HG03135 (cell line): ENCODE measurements at regions not wholly inside any gene's neighbourhood (a gene's known extent, or its start where the extent isn't known, plus 50 kb on each side); places are given as distances from the start of the nearest gene placed in this dataset.
"Not testable (repeated sequence)": the region's sequence is repeated elsewhere in the genome, so short reads cannot be mapped to it uniquely, and the experiment has no call there.

Source experiments
- ATAC-seq: cut with Tn5 transposase; IDR thresholded peaks from one replicate; pipeline ENCODE4 v1.9.1; 2021; ENCODE audit warnings: mild to moderate bottlenecking, moderate library complexity; ENCODE audit not compliant: unreplicated experiment

- no peak for ATAC-seq
Observed at GRCh38 chr2:16034975-16035746, 94.8 kb downstream of the MYCN start.

DNA sequence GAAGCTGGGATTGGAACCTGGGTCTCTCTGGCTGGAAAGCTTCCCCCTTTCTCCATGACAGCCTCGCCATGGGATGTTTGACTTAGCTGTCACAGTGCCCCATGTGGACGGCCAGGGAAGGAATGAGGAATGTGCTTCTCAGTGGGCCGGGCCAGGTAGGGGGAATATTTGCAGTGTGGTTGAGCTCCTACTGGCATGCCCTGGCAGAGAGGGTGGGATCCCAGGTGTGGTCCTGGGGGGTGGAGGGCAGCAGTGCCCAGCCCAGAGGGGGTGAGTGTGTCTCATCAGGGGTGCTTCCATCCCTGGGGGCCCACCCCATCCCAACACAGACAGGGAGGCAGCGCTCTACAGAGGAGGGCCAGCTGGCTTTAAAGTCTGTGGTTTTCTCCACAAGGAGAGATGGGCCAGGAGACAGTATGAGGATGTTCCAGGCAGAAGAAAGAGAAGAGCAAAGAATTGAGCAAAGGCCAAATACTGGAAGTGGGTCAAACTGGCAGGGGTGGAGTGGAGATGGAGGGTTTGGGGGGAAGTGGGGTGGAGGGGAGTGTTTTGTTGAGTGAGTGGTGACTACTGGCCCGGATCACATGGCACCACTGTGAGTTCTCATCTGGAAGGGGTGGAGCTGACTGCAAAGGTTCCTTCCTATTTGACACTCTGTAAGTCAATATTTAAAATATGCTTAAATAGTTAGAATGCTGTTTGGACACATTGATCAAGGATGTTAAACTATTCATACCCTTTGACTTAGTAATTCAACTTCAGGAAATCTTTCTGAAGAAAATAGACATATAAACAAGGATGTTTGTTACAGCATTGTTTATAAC, 94.0 kb downstream of the MYCN start:
- ATAC-seq = no peak

DNA sequence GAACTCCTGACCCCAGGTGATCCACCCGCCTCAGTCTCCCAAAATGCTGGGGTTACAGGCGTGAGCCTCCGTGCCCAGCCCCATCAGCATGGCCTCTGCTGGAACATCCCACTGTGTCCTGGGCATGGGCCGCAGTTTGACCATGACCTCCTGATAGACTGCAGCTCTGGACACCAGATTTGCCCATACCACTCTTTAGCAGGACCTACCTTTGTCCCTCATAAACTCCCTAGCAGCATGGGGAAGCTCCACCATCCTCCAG, 92.6 kb downstream of the MYCN start:
- ATAC-seq = no peak

DNA sequence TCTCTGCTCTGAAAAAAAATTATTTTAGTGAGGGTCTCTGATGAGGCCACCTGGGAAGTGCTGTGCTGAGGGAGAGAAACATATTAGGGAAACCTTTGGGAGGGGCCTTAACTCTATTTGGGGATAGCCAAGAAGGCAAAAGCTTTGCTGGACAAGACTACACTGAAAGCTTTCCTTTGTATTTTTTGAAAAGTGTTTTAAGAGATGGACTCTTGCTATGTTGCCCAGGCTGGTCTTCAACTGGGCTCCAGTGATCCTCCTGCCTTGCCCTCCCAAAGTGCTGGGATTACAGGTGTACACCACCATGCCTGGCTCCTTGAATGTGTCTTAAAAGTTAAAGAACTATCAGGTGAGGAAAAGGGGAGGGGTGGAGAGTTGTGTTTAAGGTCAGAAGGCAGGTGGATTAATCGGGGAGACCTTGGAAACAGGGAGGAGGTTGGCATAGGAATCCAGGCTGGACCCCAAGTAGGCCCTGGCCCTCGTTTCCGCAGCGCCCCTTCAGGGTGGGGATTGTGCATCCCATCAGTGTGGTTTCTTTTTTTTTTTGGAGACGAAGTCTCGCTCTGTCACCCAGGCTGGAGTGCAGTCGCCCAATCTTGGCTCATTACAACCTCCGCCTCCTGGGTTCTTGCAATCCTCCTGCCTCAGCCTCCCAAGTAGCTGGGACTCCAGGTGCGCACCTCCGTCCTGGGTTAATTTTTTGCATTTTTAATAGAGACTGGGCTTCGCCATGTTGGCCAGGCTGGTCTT, 92.1 kb downstream of the MYCN start:
- no peak for ATAC-seq

DNA sequence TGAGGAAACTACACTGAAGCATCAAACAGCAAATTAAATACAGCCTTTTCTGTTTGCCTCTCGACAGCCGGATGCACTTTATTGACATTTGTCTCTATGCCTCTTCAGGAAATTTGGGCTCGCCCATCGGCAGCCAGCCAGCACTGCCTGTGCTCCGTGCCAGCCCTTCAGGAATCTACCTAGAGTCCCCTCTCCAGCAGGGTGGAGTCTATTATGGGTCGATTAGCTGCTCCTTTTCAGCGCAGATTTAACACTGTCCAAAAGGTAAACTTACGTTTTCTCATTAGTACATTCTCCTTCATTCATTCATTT, 91.5 kb downstream of the MYCN start:
- ATAC-seq = no peak

DNA sequence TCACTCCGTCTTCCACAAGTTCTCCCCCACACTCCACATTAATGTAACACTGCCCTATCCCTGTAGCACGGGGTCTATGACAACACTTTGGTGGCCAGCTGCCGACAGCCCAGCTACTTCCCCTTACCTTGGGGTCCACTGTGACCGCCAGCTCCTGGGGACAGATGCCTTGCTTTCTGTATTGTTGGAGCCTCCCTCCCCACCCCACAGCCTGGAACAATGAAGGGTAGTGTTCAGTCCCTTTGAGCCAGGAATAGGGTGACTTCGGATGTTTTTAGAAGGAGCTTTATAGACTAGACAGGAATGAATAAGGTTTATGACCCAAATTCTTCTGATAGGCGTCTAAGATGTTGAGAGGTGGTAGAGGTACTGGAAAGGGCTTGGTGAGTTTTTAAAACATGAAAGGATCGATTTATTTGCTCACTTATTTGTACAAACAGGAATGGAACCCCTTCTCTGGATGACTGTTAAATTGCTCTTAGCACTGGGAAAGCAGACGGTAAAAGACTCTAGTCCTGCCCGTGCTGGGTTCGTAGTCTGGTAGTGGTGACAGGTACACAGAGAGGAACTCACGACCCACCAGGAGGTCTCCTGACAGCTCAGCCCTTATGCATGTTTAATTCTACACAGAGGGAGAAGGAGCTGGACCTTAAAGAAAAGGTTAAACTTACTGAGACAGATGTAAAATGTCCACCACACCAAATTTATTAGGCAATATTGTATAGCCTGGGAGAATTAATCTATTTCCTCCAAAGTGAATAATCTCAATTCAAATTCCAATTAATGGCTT, 90.9 kb downstream of the MYCN start:
- ATAC-seq = no peak

GRCh38 chr2:16030206-16031057, 90.1 kb downstream of the MYCN start:
- ATAC-seq = no peak

- ATAC-seq = no peak
Observed at GRCh38 chr2:16028644-16029043, 88.3 kb downstream of the MYCN start.

DNA sequence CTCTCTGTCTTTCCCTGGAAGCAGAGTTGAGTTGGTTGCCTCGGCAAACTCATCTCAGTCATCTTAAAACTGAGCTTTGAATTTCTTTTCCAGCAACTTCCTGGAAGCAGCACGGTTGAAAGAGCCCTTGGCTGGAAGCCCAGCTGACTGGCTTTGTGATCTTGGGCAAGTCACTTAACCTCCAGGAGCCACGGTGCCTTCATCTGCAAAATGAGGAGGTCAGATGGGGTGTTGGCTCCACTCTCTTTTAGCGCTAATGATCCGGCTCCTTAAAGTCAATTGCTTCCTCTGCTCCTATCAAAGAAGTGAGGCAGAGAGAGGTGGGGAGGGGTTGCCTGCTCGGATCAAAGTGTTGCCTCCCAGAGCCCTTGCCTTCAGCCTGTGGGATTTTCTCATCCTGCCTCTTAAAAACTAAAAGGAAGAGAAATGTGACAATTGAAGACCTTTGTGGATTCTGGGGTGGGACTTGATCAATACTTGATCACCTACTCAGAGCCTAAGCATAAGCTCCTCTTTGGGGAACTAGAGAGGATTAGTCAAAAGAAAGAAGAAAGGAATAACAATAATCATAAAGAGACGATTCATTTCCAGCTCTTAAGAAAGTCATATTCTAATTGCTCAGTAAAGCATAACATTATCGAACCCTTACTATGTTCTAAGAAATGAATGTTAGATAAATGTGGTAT, 86.6 kb downstream of the MYCN start:
- no peak for ATAC-seq

DNA sequence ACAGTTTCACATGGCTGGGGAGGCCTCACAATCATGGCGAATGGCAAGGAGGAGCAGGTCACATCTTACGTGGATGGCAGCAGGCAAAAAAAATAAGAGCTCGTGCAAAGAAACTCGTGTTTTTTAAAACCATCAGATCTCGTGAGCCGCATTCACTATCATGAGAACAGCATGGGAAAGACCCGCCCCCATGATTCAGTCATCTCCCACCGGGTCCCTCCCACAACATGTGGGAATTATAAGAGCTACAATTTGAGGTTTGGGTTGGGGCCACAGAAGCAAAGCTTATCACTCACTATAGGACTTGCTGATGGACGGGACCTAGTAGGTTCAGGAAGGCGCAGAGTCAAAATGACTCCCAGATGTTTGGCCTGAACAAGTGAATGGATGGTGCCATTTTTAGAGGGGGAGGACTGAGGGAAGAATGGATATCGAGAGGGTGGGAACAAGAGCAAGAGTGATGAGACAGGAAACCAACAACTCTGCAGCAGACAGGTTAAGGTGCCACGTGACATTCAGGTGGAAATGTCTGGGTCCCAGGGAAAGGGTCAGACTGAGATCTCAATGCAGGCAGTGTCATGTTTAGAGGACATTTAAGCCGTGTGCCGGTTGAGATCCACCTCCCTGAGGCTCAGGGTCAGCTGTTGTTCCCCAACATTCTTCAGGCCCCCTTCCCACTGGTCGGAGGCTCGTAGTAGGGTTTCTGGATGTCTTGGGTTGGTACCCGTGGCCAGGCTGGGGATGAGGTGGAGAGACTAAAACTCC, 85.7 kb downstream of the MYCN start:
- no peak for ATAC-seq

- no peak for ATAC-seq
Observed at GRCh38 chr2:16025211-16025875, 85.0 kb downstream of the MYCN start.

DNA sequence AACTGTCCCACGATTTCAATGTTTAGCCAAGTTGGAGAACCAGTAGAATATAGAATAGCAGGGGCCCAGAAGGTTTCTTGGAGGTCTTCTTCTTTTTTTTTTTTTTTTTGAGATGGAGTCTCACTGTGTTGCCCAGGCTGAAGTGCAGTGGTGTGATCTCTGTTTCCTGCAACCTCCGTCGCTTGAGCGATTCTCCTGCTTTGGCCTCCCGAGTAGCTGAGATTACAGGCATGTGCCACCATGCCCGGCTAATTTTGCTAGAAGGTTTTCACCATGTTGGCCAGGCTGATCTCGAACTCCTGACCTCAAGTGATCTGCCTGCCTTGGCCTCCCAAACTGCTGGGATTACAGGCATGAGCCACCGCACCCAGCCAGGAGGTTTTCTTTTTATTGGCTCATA, 84.3 kb downstream of the MYCN start:
- ATAC-seq = not testable (repeated sequence)

- ATAC-seq = no peak
Observed at GRCh38 chr2:16023506-16024360, 83.4 kb downstream of the MYCN start.

- ATAC-seq = no peak
Observed at GRCh38 chr2:16022548-16023240, 82.3 kb downstream of the MYCN start.

DNA sequence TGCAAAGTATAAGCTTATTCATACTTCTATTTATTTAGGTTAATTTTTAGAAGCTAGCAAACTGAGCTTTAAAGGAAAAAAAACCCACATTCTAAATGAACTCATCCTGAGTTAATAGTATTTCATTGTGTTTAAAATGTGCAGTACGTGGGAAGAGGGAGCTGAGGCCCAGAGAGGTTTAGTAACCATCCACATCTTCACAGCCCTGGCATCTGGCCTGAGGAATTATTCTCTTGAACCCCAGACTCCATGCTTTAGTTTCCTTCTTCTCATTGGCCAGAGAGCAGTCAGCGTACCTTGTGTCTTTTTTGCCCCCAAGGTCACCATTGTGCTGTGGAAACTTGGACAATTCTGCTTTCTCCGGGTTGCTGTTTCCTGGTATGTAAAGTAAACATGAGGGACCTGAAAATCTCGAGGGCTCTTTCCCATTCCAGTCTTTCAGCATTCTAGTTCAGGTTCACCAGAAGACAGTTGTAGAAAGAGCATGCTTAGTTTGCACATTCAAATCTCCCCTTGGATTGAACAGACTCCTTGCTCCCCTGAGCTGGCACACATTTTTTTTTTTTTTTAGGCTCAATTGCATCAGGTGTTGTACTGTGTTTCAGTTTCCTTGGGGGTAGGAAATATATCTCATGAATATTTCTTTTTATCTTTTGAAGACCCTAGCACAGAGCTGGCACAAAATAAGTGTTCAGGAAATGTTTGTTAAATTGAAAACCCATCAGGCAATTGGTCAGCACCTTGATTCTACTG, 81.4 kb downstream of the MYCN start:
- ATAC-seq = no peak

GRCh38 chr2:16020389-16021008, 80.1 kb downstream of the MYCN start:
- ATAC-seq = no peak
